ENCODE measurements at regions not wholly inside any gene's neighbourhood (a gene's known extent, or its start where the extent isn't known, plus 50 kb on each side); places are given as distances from the start of the nearest gene placed in this dataset.
"Not testable (repeated sequence)": the region's sequence is repeated elsewhere in the genome, so short reads cannot be mapped to it uniquely, and the experiment has no call there.

DNA sequence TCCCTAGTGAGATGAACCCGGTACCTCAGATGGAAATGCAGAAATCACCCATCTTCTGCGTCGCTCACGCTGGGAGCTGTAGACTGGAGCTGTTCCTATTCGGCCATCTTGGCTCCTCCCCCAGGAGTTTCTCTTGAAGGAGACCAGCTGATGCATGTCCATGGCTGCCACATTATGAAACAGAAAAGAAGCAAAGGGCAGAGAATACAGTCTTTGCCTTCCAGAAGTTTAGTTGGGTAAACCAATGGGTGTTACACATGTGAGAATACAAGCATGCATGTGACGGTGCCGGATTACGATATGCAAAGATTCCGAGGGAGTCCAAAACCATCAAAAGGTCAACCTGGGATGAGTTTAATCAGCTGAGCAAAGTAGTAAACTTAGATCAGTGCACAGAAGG, 151.6 kb downstream of the SEM1 start:
- TF ChIP-seq FOSL1 (IDR thresholded peaks at IDR 0.05; ENCODE audit: low read depth) (no peak), YY1 (IDR thresholded peaks at IDR 0.05; ENCODE audit: extremely low read depth, insufficient replicate concordance, low read depth, low read length) (no peak), CBX3 (IDR thresholded peaks at IDR 0.05; ENCODE audit: low read depth) (no peak), CEBPB (IDR thresholded peaks at IDR 0.05; ENCODE audit: low read depth) (no peak), RAD21 (IDR thresholded peaks at IDR 0.05; ENCODE audit: low read depth) (no peak)
- TF ChIP-seq, protein P1, sequence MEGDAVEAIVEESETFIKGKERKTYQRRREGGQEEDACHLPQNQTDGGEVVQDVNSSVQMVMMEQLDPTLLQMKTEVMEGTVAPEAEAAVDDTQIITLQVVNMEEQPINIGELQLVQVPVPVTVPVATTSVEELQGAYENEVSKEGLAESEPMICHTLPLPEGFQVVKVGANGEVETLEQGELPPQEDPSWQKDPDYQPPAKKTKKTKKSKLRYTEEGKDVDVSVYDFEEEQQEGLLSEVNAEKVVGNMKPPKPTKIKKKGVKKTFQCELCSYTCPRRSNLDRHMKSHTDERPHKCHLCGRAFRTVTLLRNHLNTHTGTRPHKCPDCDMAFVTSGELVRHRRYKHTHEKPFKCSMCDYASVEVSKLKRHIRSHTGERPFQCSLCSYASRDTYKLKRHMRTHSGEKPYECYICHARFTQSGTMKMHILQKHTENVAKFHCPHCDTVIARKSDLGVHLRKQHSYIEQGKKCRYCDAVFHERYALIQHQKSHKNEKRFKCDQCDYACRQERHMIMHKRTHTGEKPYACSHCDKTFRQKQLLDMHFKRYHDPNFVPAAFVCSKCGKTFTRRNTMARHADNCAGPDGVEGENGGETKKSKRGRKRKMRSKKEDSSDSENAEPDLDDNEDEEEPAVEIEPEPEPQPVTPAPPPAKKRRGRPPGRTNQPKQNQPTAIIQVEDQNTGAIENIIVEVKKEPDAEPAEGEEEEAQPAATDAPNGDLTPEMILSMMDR (IDR thresholded peaks at IDR 0.05 in 2 of 3, conservative IDR thresholded peaks at IDR 0.05 in 1 of 3; ENCODE audit: borderline replicate concordance in 1 of 3, insufficient read depth in 1 of 3, low read depth in 2 of 3, low read length in 2 of 3) = no peak
- TF ChIP-seq, protein P2, sequence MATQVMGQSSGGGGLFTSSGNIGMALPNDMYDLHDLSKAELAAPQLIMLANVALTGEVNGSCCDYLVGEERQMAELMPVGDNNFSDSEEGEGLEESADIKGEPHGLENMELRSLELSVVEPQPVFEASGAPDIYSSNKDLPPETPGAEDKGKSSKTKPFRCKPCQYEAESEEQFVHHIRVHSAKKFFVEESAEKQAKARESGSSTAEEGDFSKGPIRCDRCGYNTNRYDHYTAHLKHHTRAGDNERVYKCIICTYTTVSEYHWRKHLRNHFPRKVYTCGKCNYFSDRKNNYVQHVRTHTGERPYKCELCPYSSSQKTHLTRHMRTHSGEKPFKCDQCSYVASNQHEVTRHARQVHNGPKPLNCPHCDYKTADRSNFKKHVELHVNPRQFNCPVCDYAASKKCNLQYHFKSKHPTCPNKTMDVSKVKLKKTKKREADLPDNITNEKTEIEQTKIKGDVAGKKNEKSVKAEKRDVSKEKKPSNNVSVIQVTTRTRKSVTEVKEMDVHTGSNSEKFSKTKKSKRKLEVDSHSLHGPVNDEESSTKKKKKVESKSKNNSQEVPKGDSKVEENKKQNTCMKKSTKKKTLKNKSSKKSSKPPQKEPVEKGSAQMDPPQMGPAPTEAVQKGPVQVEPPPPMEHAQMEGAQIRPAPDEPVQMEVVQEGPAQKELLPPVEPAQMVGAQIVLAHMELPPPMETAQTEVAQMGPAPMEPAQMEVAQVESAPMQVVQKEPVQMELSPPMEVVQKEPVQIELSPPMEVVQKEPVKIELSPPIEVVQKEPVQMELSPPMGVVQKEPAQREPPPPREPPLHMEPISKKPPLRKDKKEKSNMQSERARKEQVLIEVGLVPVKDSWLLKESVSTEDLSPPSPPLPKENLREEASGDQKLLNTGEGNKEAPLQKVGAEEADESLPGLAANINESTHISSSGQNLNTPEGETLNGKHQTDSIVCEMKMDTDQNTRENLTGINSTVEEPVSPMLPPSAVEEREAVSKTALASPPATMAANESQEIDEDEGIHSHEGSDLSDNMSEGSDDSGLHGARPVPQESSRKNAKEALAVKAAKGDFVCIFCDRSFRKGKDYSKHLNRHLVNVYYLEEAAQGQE (IDR thresholded peaks at IDR 0.05; ENCODE audit: low read depth) = no peak
- H3K9me3 ChIP-seq (ENCODE audit: control insufficient read depth in 1 of 2, insufficient read depth in 1 of 2, low read depth in 1 of 2, low read length in 2 of 2) = no peaks in the 10 kb centered on the region
- intact Hi-C loops (cut with micrococcal nuclease) = no loop called here
- H3K4me1 ChIP-seq (ENCODE audit: control insufficient read depth in 1 of 2, insufficient read depth in 2 of 2, low read length in 2 of 2) = no peaks in the 10 kb centered on the region
- H3K27ac ChIP-seq (ENCODE audit: low read depth, low read length) = no peak overlapping the region
- no peak overlapping the region for H3K4me3 ChIP-seq (replicated peaks in 1 of 2; ENCODE audit: low read depth in 1 of 2, low read length in 2 of 2)
- no TSS peak for BruUV-seq (replicated peaks)
- H3K36me3 ChIP-seq (ENCODE audit: control insufficient read depth in 1 of 2, insufficient read depth in 2 of 2, low read length in 2 of 2) = no peaks in the 10 kb centered on the region
- no peaks in the 10 kb centered on the region for H3K27me3 ChIP-seq (ENCODE audit: insufficient read depth, low read length)
- no peak for ATAC-seq
- no peaks in the 10 kb centered on the region for H3K9me2 ChIP-seq (ENCODE audit: insufficient read depth)
- no peak overlapping the region for H3K4me2 ChIP-seq (ENCODE audit: low read length)
- RAD21 ChIA-PET (ENCODE audit: low non-redundant PET in 1 of 2, low total read pairs in 2 of 2, uncharacterized antibody in 2 of 2, unreplicated experiment in 2 of 2) = no interaction called here
- no peaks in the 10 kb centered on the region; the same call in 1 of the 2 replicates for H4K20me1 ChIP-seq (ENCODE audit: insufficient read depth)
- CTCF ChIA-PET = no interaction called here
- no peaks in the 10 kb centered on the region for H3K79me2 ChIP-seq (ENCODE audit: insufficient read depth, low read length)
- DNase-seq (ENCODE audit: low read depth, low spot score) = no peak
- H2AFZ ChIP-seq (ENCODE audit: low read depth, low read length, poor library complexity, severe bottlenecking) = no peak overlapping the region
- H3K9ac ChIP-seq (ENCODE audit: low read length) = no peak overlapping the region
- POLR2A ChIA-PET = no interaction called here

DNA sequence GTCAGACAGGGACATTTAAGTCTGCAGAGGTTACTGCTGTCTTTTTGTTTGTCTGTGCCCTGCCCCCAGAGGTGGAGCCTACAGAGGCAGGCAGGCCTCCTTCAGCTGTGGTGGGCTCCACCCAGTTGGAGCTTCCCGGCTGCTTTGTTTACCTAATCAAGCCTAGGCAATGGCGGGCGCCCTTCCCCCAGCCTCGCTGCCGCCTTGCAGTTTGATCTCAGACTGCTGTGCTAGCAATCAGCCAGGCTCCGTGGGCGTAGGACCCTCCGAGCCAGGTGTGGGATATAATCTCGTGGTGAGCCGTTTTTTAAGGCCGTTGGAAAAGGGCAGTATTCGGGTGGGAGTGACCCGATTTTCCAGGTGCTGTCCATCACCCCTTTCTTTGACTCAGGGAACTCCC, 152.0 kb downstream of the SEM1 start:
- H3K27me3 ChIP-seq (ENCODE audit: insufficient read depth, low read length); H2AFZ ChIP-seq (ENCODE audit: low read depth, low read length, poor library complexity, severe bottlenecking); BruUV-seq (replicated peaks); RAD21 ChIA-PET (ENCODE audit: low non-redundant PET in 1 of 2, low total read pairs in 2 of 2, uncharacterized antibody in 2 of 2, unreplicated experiment in 2 of 2); H3K9me2 ChIP-seq (ENCODE audit: insufficient read depth); H3K4me2 ChIP-seq (ENCODE audit: low read length); H3K4me1 ChIP-seq (ENCODE audit: control insufficient read depth in 1 of 2, insufficient read depth in 2 of 2, low read length in 2 of 2); H3K36me3 ChIP-seq (ENCODE audit: control insufficient read depth in 1 of 2, insufficient read depth in 2 of 2, low read length in 2 of 2); H4K20me1 ChIP-seq (ENCODE audit: insufficient read depth); ATAC-seq; intact Hi-C loops (cut with micrococcal nuclease); DNase-seq (ENCODE audit: low read depth, low spot score); H3K4me3 ChIP-seq (replicated peaks in 1 of 2; ENCODE audit: low read depth in 1 of 2, low read length in 2 of 2); H3K27ac ChIP-seq (ENCODE audit: low read depth, low read length); H3K9ac ChIP-seq (ENCODE audit: low read length); H3K79me2 ChIP-seq (ENCODE audit: insufficient read depth, low read length); H3K9me3 ChIP-seq (ENCODE audit: control insufficient read depth in 1 of 2, insufficient read depth in 1 of 2, low read depth in 1 of 2, low read length in 2 of 2); POLR2A ChIA-PET; CTCF ChIA-PET: not testable (repeated sequence)

Data from HCT116 (cell line).